Medulla oblongata (tissue), 1 donor: ENCODE measurements at regions not wholly inside any gene's neighbourhood (a gene's known extent, or its start where the extent isn't known, plus 50 kb on each side); places are given as distances from the start of the nearest gene placed in this dataset.

Experiments
- DNase-seq: peaks from one replicate; pipeline ENCODE4 v3.0.0-alpha.2; 2015; ENCODE audit errors: extremely low spot score

DNA sequence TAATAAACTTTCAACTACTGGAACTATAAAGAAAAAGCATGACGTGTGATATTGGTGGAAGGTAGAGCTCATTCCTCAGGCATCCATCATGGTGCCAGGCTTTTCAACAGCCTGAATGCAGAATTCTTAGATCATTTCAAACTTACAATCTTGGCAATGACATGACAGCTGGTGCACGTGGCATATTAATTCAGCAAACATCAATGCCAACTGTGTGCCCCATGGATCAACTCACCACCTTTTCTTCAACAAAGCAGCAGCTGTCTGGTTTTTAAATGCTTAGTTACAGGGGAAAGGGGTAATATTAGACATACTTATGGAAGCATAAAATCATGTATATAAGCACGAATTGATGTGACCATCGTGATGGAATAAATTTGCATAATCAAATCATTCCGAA, 56.0 kb upstream of the OR13F1 start:
- DNase-seq = no peak
